HG03565 (cell line): ENCODE measurements at regions not wholly inside any gene's neighbourhood (a gene's known extent, or its start where the extent isn't known, plus 50 kb on each side); places are given as distances from the start of the nearest gene placed in this dataset.
"Not testable (repeated sequence)": the region's sequence is repeated elsewhere in the genome, so short reads cannot be mapped to it uniquely, and the experiment has no call there.

ENCODE experiments used
- ATAC-seq: cut with Tn5 transposase; IDR thresholded peaks from one replicate; pipeline ENCODE4 v1.9.1; 2021; ENCODE audit warnings: mild to moderate bottlenecking, moderate library complexity; ENCODE audit not compliant: unreplicated experiment

DNA sequence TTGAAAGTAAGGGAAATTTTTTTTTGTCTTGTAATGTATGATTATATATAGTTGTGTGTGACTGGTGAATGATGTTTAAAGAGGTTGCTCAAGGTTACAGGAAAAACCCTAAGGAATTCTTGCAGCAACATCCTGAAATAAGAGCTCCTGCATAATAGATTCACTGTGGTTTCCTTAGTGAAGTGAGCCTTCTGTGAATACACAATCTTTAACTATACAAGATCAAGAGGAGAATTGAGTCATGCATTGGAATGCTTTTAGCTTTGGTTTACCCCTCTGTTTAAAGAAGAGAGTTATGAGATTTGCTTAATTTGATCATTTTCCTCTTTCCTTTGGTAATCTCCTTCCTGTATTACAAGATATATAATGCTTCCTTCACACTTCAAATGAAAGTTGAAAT, 141.6 kb upstream of the EYA4 start:
- ATAC-seq = no peak

DNA sequence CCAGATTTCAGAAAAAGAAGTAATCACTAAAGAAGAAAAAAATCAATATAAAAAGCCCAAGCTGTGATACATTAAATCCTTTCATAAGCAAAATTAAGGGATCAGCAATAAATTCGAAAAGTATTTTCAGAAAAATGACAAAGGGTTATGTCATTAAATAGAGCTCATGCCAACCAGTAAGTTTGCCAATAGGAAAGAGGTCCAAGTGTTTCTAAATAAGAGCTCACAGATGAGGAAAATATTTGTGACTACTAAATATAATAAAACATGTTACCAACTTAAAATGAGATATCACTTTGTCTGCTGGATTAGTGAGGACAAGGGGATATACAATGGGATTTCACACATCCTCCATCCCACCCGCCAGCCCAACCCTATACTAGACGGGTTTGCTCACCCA, 140.3 kb upstream of the EYA4 start:
- no peak for ATAC-seq

DNA sequence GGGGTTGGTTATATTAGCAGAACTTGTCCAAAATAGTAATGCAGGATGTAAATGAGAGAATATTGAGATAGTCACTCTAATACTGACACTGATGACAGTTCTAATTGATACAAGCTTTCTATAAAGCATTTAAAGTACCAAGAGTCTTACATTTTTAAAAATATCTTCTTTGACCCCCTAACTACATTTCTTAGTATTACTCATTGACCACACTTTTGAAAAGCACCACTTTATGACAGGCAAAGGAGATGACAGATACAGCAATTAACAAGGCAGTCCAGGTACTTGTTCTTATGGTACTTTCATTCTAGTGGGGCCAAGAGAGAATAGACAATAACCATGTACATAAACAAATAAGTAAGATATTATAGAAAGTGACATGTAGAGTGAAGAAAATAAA, 139.4 kb upstream of the EYA4 start:
- ATAC-seq = no peak

DNA sequence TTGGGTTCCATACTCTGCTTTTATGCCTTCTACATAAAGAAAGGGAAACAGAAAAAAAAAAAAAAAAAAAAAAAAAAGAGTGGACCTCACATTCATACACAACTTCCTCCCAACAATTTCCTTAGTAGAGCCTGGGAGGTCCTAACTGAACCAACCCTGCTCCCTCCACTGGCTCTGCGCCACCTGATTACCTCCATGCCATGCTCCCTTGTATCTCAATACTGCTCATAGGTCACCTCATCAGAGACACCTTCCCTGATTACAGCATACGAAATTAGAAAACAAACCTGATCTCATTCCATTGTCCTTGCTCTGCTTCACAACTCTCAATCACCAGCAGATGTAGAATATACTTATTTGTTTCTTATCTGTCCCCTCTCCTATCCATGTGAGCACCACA, 134.2 kb upstream of the EYA4 start:
- ATAC-seq = no peak

DNA sequence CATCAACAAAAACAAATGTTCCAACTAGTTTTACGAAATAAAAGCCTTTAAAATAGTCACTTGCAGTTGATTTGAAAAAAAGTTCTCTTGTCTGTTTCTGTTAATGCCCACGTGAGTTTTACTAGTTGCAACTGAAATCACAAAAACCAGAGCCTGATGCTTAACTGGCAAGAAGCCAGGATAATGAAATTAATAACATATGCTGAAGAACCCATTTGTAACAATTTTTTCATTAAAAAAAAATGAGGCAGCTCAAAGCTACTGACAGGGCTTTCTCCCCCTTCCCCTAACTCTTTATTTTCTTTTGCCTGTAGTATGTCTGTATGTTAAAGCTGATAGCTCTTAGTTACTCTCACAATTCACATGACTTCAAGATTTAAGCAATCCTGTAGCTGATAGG, 132.7 kb upstream of the EYA4 start:
- no peak for ATAC-seq

DNA sequence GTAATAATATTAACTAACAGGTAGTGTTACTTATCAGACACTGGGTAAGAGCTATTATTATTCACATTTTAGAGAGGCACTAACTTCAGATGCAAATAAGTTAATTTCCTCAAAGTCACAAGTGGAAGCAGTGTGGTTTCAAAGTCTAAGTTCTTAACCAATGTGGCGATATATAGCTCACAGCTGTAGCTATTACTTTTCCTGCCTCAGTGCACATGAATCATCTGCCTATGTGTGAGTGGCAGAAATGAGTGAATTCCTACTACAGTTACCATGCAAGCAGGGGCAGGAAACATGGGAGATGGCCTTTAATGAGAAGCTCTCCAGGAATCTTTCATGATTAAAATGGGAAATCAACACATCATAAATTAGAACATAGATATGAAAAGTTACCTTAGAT, 126.2 kb upstream of the EYA4 start:
- no peak for ATAC-seq

DNA sequence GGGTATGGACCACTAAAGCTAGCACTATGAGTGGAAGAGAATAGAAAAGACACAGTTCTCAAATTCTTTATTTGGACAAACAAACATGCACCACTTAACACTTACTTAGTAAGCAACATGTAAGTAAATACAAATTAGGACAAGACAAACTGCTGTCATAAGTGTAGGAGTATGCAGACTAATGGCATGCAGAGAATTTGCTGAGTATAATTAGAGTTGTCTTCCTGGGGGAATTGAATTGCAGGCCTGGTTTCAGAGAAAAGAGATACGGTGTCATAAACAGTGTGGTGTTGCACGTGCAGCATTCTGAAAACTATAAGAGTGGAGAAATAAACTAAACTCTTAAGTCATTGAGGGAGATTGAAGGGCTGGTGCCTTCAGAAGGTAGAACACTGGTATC, 125.2 kb upstream of the EYA4 start:
- no peak for ATAC-seq

DNA sequence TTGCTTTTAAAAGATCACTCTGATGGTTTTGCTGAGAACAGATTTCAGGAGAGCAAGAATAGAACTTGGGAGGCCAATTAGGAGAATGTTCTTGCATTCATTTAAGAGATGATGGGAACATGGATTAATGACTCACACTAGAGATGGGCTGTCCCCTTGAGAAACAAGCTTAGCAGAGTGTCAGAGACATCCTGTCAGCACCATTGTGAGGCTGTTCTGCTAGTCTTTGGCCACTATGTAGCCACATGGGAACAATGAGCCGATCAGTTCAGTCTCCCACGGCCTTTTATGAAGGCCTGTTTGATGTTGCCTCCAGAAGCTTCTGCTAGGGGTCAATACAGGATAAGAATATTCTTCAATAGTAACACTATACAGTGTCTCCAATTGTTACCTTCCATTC, 113.0 kb upstream of the EYA4 start:
- no peak for ATAC-seq

DNA sequence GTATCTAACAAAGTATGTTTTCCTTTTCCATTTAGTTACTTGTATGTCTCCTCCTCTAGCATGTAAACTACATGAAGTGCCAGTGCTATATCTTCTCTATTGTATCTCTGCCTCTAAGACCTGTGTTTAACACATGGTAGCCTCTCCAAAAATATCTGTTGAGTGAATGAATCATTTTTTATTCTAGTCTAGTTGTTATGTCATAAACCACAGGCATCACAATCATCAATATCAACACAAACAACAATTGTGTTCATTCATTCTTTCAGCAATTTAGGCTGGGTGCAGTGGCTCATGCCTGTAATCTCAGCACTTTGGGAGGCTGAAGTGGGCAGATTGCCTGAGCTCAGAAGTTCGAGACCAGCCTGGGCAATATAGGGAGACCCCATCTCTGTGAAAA, 111.6 kb upstream of the EYA4 start:
- no peak for ATAC-seq

DNA sequence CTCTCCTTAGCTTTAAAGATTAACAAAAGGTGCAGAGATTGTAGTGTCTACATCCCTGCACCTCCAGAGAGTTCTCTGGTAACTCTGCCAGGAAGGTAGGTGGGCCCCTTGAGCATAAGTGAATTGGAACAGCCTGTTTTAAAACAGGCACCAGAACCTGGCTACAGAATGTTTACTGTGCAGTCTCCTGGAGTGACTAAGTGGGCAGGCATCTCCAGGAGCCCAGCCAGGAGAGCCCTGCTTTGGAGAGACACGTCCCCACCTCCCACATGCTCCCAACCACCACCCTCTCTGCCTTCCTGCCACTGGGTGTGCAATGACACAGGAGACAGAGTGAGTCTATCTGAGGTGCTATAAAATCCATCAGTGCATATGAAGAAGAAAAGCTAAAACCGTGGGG, 110.3 kb upstream of the EYA4 start:
- no peak for ATAC-seq

DNA sequence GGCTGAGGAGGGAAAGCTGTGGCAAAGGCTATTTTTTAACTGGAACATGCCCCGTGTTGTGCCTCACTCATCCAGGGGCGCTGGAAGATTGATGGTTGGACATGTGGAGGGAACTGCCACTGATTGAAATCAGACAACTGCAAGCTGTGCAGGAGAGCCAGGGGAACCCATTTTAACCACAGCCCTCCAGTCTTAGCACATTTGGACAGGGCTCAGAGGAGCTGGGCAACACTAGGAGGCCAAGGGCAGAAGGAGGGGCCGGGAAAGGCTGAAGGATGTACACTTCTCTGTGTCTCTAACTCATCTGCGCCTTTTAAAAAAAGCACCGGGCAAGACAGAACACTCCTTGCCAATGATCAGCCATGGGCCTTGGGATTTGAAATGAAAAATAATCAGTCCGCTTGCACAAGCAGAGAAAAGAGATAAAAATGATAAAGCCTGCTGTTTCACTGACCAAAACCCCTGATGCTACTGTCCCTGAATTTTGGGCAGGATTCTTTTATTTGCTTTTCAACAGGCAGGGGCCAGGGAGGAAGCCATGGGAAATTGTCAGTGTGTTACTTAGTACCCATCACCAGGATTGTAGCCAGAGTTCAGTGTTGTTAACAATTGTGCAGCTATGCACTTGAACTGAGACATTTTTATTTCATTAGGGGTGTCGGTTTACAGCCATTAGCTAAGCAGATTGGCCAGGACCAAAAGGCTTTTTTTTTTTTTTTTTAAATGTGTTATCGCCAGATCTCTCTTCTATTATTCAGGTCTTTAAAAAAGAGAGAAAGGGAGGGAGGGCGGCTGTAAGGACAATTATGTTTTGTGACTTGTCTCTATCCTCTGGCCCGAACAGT, 109.3 kb upstream of the EYA4 start:
- no peak for ATAC-seq

DNA sequence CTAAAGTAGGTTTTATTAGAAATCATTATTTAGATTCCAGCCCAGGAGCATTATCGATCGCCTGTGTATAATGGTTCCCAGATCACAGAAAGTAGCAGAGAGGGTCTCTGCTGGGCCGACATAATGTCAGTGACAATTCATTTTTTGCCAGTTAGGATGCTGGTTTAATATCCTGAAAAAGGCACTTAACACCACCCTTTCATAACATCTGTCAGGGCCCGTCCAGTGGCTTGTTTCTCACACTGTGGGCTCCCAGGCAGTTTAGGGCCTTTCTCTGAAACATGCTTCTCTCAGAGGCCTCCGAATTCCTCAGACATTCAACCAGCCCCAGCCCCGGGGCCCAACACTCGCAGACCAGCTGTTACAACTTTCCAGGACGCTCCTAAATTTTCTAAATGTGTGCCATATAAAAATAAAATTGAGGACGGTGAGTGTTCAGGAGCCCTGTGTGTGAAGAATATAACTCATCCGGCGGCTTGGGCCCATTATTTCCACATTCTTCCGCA, 108.6 kb upstream of the EYA4 start:
- ATAC-seq = no peak

DNA sequence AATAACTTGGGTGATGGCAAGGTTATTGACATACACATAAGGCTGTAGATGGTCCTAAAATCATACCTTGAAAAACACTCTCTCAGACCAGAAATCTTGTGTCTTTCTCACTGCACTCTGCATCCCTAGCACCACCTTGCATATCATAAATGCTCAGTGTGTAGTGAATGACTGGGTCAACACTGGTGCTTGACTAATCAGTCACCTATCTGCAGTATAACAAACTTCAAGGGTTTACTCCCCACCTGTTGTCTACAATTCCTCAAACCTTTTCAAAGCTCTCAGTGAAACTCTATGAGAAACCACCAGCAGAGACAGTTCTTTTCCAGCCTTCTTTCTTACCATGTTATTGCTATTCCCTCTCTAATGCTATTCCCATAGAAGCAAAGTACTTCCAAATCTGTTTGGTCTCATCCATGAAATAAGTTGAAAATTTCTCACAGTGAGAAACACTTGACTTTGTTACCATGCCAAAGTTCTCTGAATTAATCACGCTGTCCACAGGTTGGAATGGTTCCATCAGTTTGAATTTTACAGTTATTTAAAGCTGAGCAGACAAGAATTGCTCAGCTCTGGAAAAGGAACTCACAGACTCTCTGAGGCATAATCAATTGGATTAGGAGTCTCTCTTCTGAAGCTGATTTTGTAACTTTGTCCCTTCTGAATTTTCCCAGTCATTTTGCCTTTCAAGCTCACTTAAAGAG, 104.8 kb upstream of the EYA4 start:
- ATAC-seq = no peak

DNA sequence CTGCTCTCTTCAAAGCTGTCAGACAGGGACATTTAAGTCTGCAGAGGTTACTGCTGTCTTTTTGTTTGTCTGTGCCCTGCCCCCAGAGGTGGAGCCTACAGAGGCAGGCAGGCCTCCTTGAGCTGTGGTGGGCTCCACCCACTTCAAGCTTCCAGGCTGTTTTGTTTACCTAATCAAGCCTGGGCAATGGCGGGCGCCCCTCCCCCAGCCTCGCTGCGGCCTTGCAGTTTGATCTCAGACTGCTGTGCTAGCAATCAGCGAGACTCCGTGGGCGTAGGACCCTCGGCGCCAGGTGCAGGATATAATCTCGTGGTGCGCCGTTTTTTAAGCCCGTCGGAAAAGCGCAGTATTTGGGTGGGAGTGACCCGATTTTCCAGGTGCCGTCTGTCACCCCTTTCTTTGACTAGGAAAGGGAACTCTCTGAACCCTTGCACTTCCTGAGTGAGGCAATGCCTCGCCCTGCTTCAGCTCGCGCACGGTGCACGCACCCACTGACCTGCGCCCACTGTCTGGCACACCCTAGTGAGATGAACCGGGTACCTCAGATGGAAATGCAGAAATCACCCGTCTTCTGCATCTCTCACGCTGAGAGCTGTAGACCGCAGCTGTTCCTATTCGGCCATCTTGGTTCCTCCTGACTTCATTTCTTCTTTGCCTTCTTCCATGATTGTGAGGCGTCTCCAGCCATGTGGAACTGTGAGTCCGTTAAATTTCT, 93.5 kb upstream of the EYA4 start:
- not testable (repeated sequence) for ATAC-seq

DNA sequence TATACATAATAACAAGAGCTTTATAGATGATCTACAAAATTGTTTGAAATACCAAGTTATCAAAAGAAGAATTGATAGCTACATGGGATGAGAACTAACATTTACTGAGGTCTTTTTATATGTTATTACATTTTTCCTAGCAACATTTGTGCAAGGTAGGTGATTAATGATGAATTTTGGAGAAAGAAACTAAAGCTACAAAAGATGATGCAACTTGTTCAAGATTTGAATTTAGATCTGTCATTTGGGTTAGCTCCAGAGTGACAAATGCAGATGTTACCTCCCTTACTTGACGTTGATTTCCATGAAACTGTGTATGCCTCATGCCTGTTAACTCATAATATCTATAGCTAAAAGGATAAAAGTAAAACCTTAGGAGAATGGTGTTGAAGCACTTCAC, 84.5 kb upstream of the EYA4 start:
- ATAC-seq = no peak

DNA sequence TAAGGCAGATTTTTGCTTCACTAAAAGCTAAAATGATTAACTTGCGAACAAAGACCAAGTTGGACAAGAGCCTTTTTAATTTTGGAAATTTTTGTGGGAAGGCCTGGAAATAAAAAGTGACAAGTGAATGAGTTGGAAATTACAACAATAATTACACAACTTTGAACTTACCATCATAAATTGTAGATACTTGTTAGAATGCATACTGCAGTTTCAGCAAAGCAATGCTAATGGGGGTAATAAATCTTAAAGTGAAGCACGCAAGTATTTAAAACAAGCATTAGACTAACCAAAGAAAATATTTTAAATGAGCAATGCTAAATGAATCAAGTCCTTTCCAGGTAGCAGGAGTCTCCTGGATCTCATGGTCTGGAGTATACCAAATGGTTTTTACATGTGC, 83.2 kb upstream of the EYA4 start:
- no peak for ATAC-seq

DNA sequence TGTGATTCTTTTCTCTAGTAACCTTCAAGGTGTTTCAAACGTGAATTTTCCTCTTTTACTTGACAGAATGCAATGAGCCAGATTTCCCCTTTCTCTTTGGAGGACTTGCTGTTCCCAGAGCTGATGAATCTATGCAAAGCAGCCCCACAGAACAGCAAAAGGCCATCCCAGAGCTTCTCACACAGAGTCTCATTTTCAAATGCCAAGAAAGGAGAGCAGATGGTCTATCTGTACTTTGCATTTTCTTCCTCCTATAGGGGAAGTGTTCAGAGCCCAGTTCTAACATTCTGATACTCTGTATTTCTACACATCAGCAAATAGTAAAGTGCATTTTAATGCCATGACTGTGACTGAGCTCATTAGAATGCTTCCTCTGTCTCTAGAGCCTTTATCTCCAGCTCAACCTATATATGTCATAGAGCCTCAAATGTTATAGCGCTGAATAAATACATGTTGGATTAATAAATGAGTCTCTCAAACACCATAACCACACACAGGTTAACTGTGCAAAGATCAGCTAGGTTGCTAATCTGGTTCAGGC, 81.8 kb upstream of the EYA4 start:
- no peak for ATAC-seq

DNA sequence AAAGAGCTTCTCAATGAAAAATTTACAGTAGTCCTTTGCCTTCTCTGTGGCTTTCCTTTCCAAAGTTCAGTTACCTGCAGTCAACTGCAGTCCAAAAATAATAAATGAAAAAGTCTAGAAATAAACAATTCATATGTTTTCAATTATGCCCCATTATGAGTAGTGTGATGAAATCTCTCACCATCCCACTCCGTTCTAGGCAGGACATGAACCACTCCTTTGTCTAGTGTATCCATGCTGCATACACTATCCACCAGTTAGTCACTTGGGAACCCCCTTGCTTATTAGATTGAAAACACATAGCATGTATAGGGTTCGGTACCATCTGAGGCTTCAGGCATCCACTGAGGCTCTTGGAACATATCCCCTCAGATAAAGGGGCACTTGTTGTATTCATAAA, 80.6 kb upstream of the EYA4 start:
- ATAC-seq = no peak

DNA sequence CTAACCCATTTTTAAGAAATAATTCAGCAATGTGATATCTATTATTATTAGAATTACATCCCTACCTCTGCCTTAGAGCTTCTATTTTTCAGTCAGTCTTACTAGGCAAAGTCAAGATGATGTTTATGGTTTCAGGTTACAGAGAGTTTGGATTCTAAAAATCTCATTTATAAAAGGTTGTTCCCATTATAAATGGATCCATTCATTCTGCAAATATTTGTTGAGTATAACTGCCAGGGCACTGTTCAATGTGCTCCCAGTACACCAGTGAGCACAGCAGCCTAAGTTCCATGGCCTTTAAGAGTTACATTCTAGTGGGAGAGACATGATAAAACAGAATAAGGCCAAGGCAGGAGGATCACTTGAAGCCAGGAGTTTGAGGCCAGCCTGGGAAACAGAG, 75.9 kb upstream of the EYA4 start:
- ATAC-seq = no peak

DNA sequence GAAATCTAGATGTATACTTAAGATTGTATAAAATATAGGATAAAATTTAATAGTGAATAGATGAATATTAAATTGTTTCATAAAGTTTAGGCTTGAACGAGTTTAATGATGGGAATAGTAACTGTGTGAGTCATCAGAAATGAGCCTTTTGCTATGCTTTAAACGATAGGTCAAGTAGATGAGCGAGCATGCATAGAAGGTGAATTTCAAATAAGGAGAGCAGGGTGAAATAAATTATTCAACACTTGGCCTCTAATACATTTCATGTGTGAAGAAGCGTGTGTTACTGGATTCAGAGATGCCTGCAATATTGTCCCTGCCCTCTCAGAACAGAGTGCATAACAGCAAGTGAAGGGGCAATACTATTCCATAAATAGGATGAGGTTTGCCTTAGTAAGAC, 74.4 kb upstream of the EYA4 start:
- no peak for ATAC-seq

DNA sequence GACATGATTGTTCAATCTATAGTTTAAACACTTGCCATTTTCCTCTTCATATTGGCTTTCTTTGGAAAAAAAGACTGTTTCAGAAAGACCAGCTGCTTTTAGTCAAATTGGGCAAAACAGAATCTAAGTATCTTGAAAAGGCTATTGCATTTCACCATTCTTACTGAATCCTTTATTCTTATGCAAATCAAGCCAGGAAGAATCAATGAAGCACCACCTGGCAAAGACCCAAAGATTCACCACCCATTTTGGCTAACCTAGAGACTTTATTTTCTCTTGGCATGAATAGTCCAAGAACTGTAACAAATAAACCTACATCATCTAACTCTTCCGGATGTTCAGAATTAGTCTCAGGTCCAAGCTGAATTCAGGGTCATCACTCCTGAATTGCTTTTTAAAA, 71.3 kb upstream of the EYA4 start:
- ATAC-seq = no peak

DNA sequence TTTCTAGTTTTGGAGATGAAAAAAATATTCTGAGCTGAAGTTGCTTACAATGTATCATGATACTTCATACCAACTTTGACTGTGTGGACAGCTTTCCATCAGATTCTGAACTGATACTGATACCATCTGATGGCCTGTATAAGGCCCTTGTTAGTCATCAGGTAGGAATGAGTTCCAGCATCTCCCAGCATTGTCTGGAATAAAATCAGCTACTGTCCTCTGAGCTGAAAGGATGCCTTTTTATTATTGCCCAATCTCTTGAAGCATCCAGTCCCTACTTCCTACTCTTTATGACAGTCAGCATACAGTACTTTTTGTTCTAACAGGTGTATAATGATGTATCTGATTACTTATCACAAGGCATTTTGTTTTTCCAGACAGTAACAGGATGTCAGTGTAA, 70.6 kb upstream of the EYA4 start:
- ATAC-seq = no peak
